Suprapubic skin (tissue), 3 donors: ENCODE measurements at regions not wholly inside any gene's neighbourhood (a gene's known extent, or its start where the extent isn't known, plus 50 kb on each side); places are given as distances from the start of the nearest gene placed in this dataset.

ENCODE experiments used
- EP300 ChIP-seq: sonication (generic); formaldehyde crosslinking; IDR thresholded peaks from one replicate; pipeline ENCODE4 v1.6.1; 2017; ENCODE audit warnings: antibody characterized with exemption
- POLR2A ChIP-seq, 2 donors: fragments of 450-650 bp; IDR thresholded peaks; one replicate each; pipeline ENCODE4 v1.6.1; 2017; ENCODE audit warnings: antibody characterized with exemption in 2 of 2, mild to moderate bottlenecking in 2 of 2, moderate library complexity in 2 of 2
- TF ChIP-seq, protein P1 (sequence below), 2 donors: fragments of 200-600 bp in 1 of 2; fragments of 450-650 bp in 1 of 2; sonication (generic) in 1 of 2; IDR thresholded peaks; one replicate each; pipeline ENCODE4 v1.5.1; 2016 to 2019; ENCODE audit warnings: antibody characterized with exemption in 2 of 2, mild to moderate bottlenecking in 1 of 2, moderate library complexity in 1 of 2

DNA sequence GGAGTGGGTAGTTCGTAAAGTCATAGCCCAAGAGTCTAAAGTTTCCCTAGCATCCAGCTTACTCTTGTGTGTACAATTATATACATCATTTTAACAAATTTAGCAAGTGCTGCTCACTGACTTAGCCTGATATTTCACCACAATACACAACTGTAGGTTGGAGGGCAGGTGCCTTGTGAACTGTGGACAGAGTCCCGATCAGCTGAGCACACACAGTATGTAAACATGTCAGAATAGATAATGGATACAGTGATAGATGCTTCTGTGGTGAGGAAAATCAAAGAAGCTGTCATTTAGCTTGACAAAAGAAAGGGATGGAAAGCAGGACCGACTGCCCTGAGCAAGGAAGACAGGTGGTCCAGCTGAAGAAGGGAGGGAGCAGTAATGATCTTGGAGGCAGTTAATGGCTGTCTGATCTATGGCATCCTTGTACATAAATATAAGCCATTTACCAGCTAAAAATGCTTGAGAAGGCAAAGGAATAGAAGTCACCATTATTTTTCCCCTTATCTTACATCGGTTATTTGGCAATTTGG, 372.8 kb upstream of the UBE2E3 start:
- TF ChIP-seq POLR2A (IDR thresholded peaks at IDR 0.05) (no peak), EP300 (no peak)
- TF ChIP-seq, protein P1, sequence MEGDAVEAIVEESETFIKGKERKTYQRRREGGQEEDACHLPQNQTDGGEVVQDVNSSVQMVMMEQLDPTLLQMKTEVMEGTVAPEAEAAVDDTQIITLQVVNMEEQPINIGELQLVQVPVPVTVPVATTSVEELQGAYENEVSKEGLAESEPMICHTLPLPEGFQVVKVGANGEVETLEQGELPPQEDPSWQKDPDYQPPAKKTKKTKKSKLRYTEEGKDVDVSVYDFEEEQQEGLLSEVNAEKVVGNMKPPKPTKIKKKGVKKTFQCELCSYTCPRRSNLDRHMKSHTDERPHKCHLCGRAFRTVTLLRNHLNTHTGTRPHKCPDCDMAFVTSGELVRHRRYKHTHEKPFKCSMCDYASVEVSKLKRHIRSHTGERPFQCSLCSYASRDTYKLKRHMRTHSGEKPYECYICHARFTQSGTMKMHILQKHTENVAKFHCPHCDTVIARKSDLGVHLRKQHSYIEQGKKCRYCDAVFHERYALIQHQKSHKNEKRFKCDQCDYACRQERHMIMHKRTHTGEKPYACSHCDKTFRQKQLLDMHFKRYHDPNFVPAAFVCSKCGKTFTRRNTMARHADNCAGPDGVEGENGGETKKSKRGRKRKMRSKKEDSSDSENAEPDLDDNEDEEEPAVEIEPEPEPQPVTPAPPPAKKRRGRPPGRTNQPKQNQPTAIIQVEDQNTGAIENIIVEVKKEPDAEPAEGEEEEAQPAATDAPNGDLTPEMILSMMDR (IDR thresholded peaks at IDR 0.05) = no peak
